GM21723 (cell line): ENCODE measurements at regions not wholly inside any gene's neighbourhood (a gene's known extent, or its start where the extent isn't known, plus 50 kb on each side); places are given as distances from the start of the nearest gene placed in this dataset.

Source experiments
- ATAC-seq: cut with Tn5 transposase; IDR thresholded peaks from one replicate; pipeline ENCODE4 v1.9.1; 2021; ENCODE audit warnings: mild to moderate bottlenecking, moderate library complexity; ENCODE audit not compliant: unreplicated experiment

GRCh38 chr5:125564317-125564975 is 818.0 kb upstream of the ZNF608 start:
- no peak for ATAC-seq

- ATAC-seq, result no peak
Observed at GRCh38 chr5:125574491-125575044, 828.1 kb upstream of the ZNF608 start.

GRCh38 chr5:125575171-125575890 is 828.9 kb upstream of the ZNF608 start:
- no peak for ATAC-seq

- ATAC-seq, result no peak
Observed at GRCh38 chr5:125575891-125576505, 829.6 kb upstream of the ZNF608 start.

- ATAC-seq, result no peak
Observed at GRCh38 chr5:125576822-125577221, 830.4 kb upstream of the ZNF608 start.

GRCh38 chr5:125578551-125578950 is 832.1 kb upstream of the ZNF608 start:
- no peak for ATAC-seq

- ATAC-seq, result no peak
Observed at GRCh38 chr5:125579182-125579581, 832.7 kb upstream of the ZNF608 start.

- no peak for ATAC-seq
Observed at GRCh38 chr5:125581311-125581710, 834.9 kb upstream of the ZNF608 start.

GRCh38 chr5:125582352-125582751 is 835.9 kb upstream of the ZNF608 start:
- ATAC-seq, result no peak

- ATAC-seq, result no peak
Observed at GRCh38 chr5:125583321-125584139, 837.1 kb upstream of the ZNF608 start.

- ATAC-seq, result no peak
Observed at GRCh38 chr5:125584140-125584520, 837.7 kb upstream of the ZNF608 start.

GRCh38 chr5:125587631-125588030 is 835.6 kb upstream of the GRAMD2B start:
- no peak for ATAC-seq

GRCh38 chr5:125592856-125593255 is 830.4 kb upstream of the GRAMD2B start:
- ATAC-seq, result no peak

- ATAC-seq, result no peak
Observed at GRCh38 chr5:125595095-125595494, 828.1 kb upstream of the GRAMD2B start.

GRCh38 chr5:125595845-125596244 is 827.4 kb upstream of the GRAMD2B start:
- no peak for ATAC-seq

GRCh38 chr5:125597338-125597737 is 825.9 kb upstream of the GRAMD2B start:
- ATAC-seq, result no peak

- no peak for ATAC-seq
Observed at GRCh38 chr5:125600559-125600958, 822.6 kb upstream of the GRAMD2B start.

GRCh38 chr5:125602184-125602583 is 821.0 kb upstream of the GRAMD2B start:
- no peak for ATAC-seq

GRCh38 chr5:125603321-125603720 is 819.9 kb upstream of the GRAMD2B start:
- no peak for ATAC-seq

- no peak for ATAC-seq
Observed at GRCh38 chr5:125604104-125604503, 819.1 kb upstream of the GRAMD2B start.

GRCh38 chr5:125607018-125607417 is 816.2 kb upstream of the GRAMD2B start:
- no peak for ATAC-seq
